Esophagus muscularis mucosa (tissue), 4 donors: ENCODE measurements at regions not wholly inside any gene's neighbourhood (a gene's known extent, or its start where the extent isn't known, plus 50 kb on each side); places are given as distances from the start of the nearest gene placed in this dataset.

ENCODE experiments used
- EP300 ChIP-seq: sonication (generic); formaldehyde crosslinking; IDR thresholded peaks from one replicate; pipeline ENCODE4 v1.6.1; 2017; ENCODE audit warnings: antibody characterized with exemption
- POLR2A ChIP-seq: fragments of 450-650 bp; IDR thresholded peaks from one replicate; pipeline ENCODE4 v1.6.1; 2017; ENCODE audit warnings: antibody characterized with exemption, moderate library complexity, mild to moderate bottlenecking, low read depth
- POLR2AphosphoS5 ChIP-seq, 2 donors: sonication (generic); formaldehyde crosslinking; IDR thresholded peaks; one replicate each; pipeline ENCODE4 v1.6.1; 2017; ENCODE audit warnings: antibody characterized with exemption in 2 of 2
- TF ChIP-seq, protein P1 (sequence below), 3 experiments: fragments of 200-600 bp in 2 of 3; fragments of 450-650 bp in 1 of 3; sonication (generic) in 2 of 3; IDR thresholded peaks; one replicate each; pipeline ENCODE4 v1.5.1; 2017 to 2019; ENCODE audit warnings: antibody characterized with exemption in 3 of 3, mild to moderate bottlenecking in 2 of 3, moderate library complexity in 1 of 3

DNA sequence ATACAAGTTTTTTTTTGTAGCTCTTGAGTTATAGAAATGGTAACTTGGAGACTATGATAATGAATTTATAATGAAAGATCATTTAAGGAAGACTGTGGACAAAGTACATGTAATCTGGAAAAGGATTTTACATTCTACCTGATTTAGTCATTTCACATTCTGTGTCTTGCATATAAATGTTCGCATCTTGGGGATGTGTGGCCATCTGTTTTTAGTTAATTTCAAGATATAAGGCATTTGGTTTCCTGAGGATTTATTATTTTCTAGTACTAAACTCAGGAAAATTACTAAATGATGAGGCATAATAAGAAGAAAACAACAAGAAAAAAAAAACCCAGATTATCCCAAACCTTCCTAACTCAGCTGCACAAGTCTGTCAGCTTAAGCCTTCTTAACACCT is 112.7 kb upstream of the PRL start:
- TF ChIP-seq, protein P1, sequence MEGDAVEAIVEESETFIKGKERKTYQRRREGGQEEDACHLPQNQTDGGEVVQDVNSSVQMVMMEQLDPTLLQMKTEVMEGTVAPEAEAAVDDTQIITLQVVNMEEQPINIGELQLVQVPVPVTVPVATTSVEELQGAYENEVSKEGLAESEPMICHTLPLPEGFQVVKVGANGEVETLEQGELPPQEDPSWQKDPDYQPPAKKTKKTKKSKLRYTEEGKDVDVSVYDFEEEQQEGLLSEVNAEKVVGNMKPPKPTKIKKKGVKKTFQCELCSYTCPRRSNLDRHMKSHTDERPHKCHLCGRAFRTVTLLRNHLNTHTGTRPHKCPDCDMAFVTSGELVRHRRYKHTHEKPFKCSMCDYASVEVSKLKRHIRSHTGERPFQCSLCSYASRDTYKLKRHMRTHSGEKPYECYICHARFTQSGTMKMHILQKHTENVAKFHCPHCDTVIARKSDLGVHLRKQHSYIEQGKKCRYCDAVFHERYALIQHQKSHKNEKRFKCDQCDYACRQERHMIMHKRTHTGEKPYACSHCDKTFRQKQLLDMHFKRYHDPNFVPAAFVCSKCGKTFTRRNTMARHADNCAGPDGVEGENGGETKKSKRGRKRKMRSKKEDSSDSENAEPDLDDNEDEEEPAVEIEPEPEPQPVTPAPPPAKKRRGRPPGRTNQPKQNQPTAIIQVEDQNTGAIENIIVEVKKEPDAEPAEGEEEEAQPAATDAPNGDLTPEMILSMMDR (IDR thresholded peaks at IDR 0.05), result no peak
- TF ChIP-seq POLR2A (no peak), POLR2AphosphoS5 (IDR thresholded peaks at IDR 0.05) (no peak), EP300 (no peak)
